IPS-NIHi7 (cell line): ENCODE measurements at regions not wholly inside any gene's neighbourhood (a gene's known extent, or its start where the extent isn't known, plus 50 kb on each side); places are given as distances from the start of the nearest gene placed in this dataset.

Experiments used
- DNase-seq: peaks from one replicate; pipeline ENCODE4 v3.0.0; 2012; ENCODE audit warnings: mixed read lengths; ENCODE audit errors: extremely low spot score

GRCh38 chr9:107960916-107961315, 471.3 kb upstream of the KLF4 start:
- no peak for DNase-seq

GRCh38 chr9:107954312-107954711, 464.7 kb upstream of the KLF4 start:
- no peak for DNase-seq

DNA sequence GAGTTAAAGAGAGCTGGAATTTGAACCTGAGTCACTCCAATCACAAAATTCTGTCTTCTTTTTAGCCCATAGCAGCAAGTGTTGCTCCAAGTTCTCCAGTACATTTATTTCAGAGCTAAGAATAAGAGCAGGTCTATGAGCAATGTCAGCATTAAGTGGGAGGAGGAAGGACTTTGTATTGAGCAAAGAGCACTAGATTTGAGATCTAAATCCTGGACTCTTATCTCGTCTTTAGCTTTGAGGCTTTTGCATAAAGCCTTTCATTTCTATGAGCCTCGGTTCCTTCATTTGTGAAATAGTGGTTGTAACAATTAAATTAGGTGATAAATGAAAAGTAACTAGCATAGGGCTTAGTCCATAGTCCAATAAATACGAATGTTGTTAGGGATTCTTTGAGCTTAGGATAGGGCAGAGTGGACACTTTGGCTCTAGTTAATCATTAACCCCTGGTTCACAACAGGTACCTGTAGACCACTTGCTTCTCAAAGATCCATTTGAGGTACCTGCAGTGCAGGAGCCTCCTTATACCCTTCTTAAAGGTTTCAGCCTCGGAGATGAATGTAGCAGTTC, 464.1 kb upstream of the KLF4 start:
- no peak for DNase-seq

GRCh38 chr9:107952773-107953172, 463.2 kb upstream of the KLF4 start:
- DNase-seq = no peak

DNA sequence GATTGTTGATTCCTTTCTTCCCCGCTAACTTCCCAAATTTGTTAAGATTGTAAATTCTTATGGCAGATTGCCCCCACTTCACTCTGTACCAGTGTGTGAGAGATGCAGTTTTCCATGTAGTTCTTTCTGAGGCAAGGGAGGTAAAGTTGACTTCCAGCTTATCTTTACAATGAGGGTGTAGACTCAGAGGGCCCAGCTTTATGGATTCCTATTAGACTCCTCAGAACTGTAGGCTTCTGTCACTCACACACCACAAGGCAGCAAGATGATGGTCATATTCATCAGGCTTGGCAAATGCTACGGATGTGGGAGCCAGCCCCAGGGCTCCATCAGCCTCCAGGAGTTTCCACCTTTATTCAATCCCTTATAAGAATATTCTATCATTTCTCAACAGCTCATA, 461.9 kb upstream of the KLF4 start:
- DNase-seq = no peak

- DNase-seq = no peak
These were observed 459.5 kb upstream of the KLF4 start for GRCh38 chr9:107949061-107949460.

GRCh38 chr9:107948601-107949000, 459.0 kb upstream of the KLF4 start:
- DNase-seq = no peak

DNA sequence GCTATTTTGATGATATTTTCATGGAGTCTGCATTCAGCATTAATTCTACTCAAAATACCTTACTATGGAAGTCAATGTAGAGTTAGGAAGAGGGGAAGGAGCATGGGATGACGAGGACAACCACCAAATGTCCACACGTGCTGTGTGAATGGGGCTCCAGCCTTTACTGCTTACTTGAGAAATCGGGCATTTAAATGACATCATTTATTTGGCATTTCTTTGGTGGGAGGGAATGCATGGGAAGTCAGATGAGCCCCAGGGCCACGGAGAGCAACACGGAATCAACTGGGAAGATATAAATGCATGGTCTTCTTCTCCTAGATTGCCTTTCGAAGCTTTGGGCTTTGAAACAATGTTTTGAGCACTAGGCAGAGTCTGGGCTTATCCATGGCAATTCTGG, 458.5 kb upstream of the KLF4 start:
- DNase-seq = no peak

GRCh38 chr9:107946364-107947141, 457.0 kb upstream of the KLF4 start:
- no peak for DNase-seq

DNA sequence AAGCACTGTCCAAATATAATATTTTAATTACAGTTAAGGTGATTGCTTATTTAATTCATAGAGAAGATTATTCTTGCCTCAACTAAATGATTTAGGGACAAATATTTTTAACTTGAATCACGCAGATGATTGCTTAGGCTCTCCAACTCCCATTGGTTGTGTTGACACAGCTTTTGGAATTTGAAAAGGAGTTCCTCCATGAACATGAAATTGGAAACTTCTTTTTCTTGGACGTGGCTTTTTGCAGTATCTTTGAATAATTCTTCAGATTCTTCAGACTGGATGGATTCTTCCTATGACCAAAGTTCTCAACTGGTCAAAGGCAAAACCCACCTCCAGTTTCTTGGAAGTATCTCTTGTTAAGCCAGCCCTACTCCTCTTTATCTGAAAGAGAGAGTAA, 456.4 kb upstream of the KLF4 start:
- DNase-seq = no peak

GRCh38 chr9:107945493-107945892, 455.9 kb upstream of the KLF4 start:
- DNase-seq = no peak

DNA sequence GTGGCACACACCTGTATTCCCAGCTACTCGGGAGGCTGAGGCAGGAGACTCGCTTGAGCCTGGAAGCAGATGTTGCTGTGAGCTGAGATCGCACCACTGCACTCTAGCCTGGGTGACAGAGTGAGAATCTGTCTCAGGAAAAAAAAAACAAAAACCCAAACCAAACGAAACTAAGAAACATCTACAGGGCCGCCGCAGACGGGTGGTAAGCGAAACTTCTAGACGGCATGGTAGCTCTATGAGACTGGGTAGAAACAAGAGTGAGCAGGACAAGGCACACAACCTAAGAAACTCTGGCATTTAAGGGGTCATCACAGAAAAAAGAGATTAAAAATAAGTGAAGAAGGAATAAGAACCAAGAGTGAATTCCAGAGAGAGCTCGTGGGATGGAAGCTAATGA, 454.8 kb upstream of the KLF4 start:
- no peak for DNase-seq

DNA sequence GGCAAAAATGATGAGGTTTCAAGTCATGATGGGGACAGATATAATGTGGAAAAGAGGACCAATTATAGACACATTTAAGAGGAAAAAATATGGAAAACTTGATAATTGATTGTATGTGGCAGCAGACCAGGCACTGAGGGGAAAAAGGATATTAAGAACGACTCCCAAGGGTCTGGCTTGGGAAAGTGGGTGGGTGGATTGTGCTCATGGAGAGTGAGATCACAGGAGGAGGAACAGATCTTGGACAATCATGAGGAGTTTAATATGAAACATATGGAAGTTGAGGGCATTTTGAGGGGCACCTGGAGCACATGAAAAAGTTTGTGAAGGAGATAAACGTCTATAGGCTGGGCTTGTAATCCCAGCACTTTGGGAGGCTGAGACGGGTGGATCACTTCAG, 454.3 kb upstream of the KLF4 start:
- DNase-seq = no peak

DNA sequence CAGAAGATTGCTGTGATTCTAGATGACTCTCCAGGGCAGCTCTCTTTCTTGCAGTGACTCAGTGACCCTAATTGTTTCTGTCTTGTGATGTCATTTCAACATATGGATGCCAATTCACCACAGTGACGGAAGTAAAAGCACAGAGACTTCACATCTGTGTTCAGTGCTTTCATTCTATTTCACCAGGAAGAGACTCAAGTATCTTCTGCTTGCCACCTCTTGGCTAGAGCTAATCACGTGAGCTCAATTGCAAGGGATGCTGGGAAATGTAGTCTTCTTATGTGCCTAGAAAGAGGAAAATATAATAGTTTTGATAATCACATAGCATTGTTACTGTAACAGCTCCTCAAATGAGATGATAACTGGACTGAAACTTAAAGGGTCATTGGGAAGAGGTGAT, 453.3 kb upstream of the KLF4 start:
- DNase-seq = no peak

GRCh38 chr9:107942291-107942690, 452.7 kb upstream of the KLF4 start:
- DNase-seq = no peak

- no peak for DNase-seq
These were observed 451.3 kb upstream of the KLF4 start for GRCh38 chr9:107940616-107941595.

- DNase-seq = no peak
These were observed 449.3 kb upstream of the KLF4 start for GRCh38 chr9:107938801-107939386.

- DNase-seq = no peak
These were observed 446.4 kb upstream of the KLF4 start for GRCh38 chr9:107935931-107936330.

- DNase-seq = no peak
These were observed 443.9 kb upstream of the KLF4 start for GRCh38 chr9:107933516-107933915.

DNA sequence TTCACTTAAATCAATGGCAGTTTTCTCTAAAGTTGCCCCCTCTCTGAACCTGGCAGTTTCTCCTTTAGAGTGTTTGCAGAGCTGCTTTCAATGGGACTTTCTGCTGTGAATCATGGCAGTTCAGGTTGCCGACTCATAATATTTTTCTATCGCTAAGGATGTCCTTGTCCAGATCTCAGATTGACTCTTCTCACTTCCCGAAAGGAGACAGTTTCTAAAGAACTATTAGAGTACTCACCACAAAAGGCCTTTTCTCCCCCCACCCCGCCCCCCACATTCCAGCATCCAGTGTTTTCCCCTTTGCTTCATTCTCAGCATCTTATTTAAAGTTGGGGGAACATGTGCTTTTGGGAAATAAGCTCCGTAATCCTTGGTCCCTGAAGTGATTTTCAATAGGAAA, 443.5 kb upstream of the KLF4 start:
- DNase-seq = no peak

GRCh38 chr9:107932601-107933000, 443.0 kb upstream of the KLF4 start:
- DNase-seq = no peak

DNA sequence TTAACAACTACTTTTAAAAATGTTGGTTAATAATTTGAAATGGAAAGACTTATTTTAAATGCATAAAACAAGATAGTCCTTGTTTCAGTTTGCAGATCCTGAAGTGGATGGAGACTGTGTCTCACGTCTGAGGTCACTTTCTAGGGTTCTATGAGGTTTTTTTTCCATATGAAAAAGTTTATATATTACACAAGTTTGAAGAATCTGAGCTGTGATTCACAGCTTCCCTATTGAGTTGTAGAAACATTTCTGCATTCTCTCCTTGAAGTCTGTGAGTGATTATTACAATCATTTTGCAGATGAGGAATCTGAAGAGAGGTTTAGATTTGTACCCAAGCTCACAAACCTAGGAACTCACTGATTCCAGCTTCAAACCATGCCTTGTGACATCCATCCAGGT, 442.5 kb upstream of the KLF4 start:
- DNase-seq = no peak
